ELR (cell line): ENCODE measurements at regions not wholly inside any gene's neighbourhood (a gene's known extent, or its start where the extent isn't known, plus 50 kb on each side); places are given as distances from the start of the nearest gene placed in this dataset.

ENCODE experiments used
- DNase-seq: peaks from one replicate; pipeline ENCODE4 v3.0.0-alpha.2; 2015; ENCODE audit warnings: low read depth

- peak; percentile 16 for DNase-seq
These were observed 325.8 kb downstream of the C11orf87 start for GRCh38 chr11:109747839-109748238.

GRCh38 chr11:109749476-109749875 lies 327.5 kb downstream of the C11orf87 start:
- no peak for DNase-seq

- no peak for DNase-seq
These were observed 329.0 kb downstream of the C11orf87 start for GRCh38 chr11:109750964-109751363.

- no peak for DNase-seq
These were observed 330.3 kb downstream of the C11orf87 start for GRCh38 chr11:109752212-109752825.

GRCh38 chr11:109756521-109756920 lies 334.5 kb downstream of the C11orf87 start:
- no peak for DNase-seq

GRCh38 chr11:109756951-109757350 lies 335.0 kb downstream of the C11orf87 start:
- DNase-seq, result no peak

GRCh38 chr11:109762546-109762945 lies 330.6 kb upstream of the ZC3H12C start:
- DNase-seq, result no peak

- DNase-seq, result no peak
These were observed 327.4 kb upstream of the ZC3H12C start for GRCh38 chr11:109765709-109766311.

- DNase-seq, result no peak
These were observed 323.3 kb upstream of the ZC3H12C start for GRCh38 chr11:109769858-109770257.

GRCh38 chr11:109770323-109770722 lies 322.9 kb upstream of the ZC3H12C start:
- DNase-seq, result no peak

GRCh38 chr11:109772892-109773291 lies 320.3 kb upstream of the ZC3H12C start:
- no peak for DNase-seq

GRCh38 chr11:109775686-109776085 lies 317.5 kb upstream of the ZC3H12C start:
- no peak for DNase-seq

GRCh38 chr11:109783014-109783413 lies 310.2 kb upstream of the ZC3H12C start:
- no peak for DNase-seq

- no peak for DNase-seq
These were observed 309.4 kb upstream of the ZC3H12C start for GRCh38 chr11:109783840-109784239.

- no peak for DNase-seq
These were observed 308.7 kb upstream of the ZC3H12C start for GRCh38 chr11:109784536-109784935.

- no peak for DNase-seq
These were observed 308.0 kb upstream of the ZC3H12C start for GRCh38 chr11:109785198-109785597.

GRCh38 chr11:109785714-109786113 lies 307.5 kb upstream of the ZC3H12C start:
- DNase-seq, result peak; percentile 9

- DNase-seq, result no peak
These were observed 304.2 kb upstream of the ZC3H12C start for GRCh38 chr11:109788948-109789490.

GRCh38 chr11:109789901-109790300 lies 303.3 kb upstream of the ZC3H12C start:
- DNase-seq, result no peak

GRCh38 chr11:109791337-109791736 lies 301.9 kb upstream of the ZC3H12C start:
- DNase-seq, result no peak

- peak; percentile 15 for DNase-seq
These were observed 298.7 kb upstream of the ZC3H12C start for GRCh38 chr11:109794501-109794900.

GRCh38 chr11:109795234-109795633 lies 298.0 kb upstream of the ZC3H12C start:
- peak; percentile 63 for DNase-seq

- DNase-seq, result no peak
These were observed 296.9 kb upstream of the ZC3H12C start for GRCh38 chr11:109796253-109796652.

GRCh38 chr11:109798521-109798920 lies 294.7 kb upstream of the ZC3H12C start:
- DNase-seq, result no peak
